HepG2 (cell line): ENCODE measurements at regions not wholly inside any gene's neighbourhood (a gene's known extent, or its start where the extent isn't known, plus 50 kb on each side); places are given as distances from the start of the nearest gene placed in this dataset.

Source experiments
- ATAC-seq: fragments of 200-7000 bp; cut with Tn5 transposase; 3 replicates; pipeline ENCODE4 v1.9.1; 2020; ENCODE audit warnings: mild to moderate bottlenecking, moderate library complexity
- BruUV-seq: library from RNA; stranded (reverse); fragments of 400-500 nt; replicated peaks from 2 replicates; lab custom pipeline; 2021; lab: Mats Ljungman, UMichigan
- CTCF ChIA-PET: fragments of 300-600 bp; formaldehyde crosslinking; extraction: SDS; loops from one replicate; lab custom pipeline; 2021; ENCODE audit warnings: low total read pairs, inconsistent platforms, low intra/inter-chr PET ratio; lab: Yijun Ruan, JAX
- POLR2A ChIA-PET: fragments of 350-600 bp; sonication (Branson Sonifier 250); formaldehyde crosslinking; loops from one replicate; lab custom pipeline; 2020; ENCODE audit warnings: antibody characterized with exemption, inconsistent platforms; lab: Yijun Ruan, JAX
- DNase-seq: peaks from one replicate; pipeline ENCODE4 v3.0.0-alpha.2; 2015; ENCODE audit warnings: low spot score
- FAIRE-seq: peaks from 3 replicates; lab custom pipeline; 2011; peaks lifted over from hg19 to GRCh38; lab: Jason Lieb, UNC
- H2AFZ ChIP-seq: one replicate; pipeline ENCODE4 v1.6.1; 2011; ENCODE audit warnings: low read length, inconsistent platforms
- H3K27ac ChIP-seq: fragments of 300-600 bp; 3 replicates; pipeline ENCODE4 v1.8.0; 2011; ENCODE audit warnings: mixed run types, mild to moderate bottlenecking, mixed read lengths, low read length, inconsistent platforms; ENCODE audit not compliant: insufficient read depth; ENCODE audit errors: extremely low read length
- H3K27me3 ChIP-seq, 2 experiments: fragments of 200-600 bp in 1 of 2; 2 replicates in 1 of 2; 3 replicates in 1 of 2; pipeline versions ENCODE4 v1.6.0 to v1.8.0; 2011; ENCODE audit warnings: low read length in 2 of 2, mild to moderate bottlenecking in 2 of 2, moderate library complexity in 2 of 2, inconsistent platforms in 1 of 2; ENCODE audit not compliant: insufficient read depth in 2 of 2, control insufficient read depth in 1 of 2
- H3K36me3 ChIP-seq, 2 experiments: fragments of 200-600 bp in 1 of 2; replicated peaks in 1 of 2; 2 replicates in 1 of 2; 3 replicates in 1 of 2; pipeline versions ENCODE4 v1.5.1 to v1.8.0; 2011; ENCODE audit warnings: low read length in 2 of 2, inconsistent platforms in 1 of 2; ENCODE audit not compliant: insufficient read depth in 2 of 2, control insufficient read depth in 1 of 2
- H3K4me1 ChIP-seq: 2 replicates; pipeline ENCODE4 v1.5.1; 2012; ENCODE audit warnings: low read length, inconsistent platforms; ENCODE audit not compliant: insufficient read depth
- H3K4me2 ChIP-seq: 2 replicates; pipeline ENCODE4 v1.6.0; 2011; ENCODE audit warnings: low read depth, low read length, inconsistent platforms
- H3K4me3 ChIP-seq, 3 experiments: fragments of 200-600 bp in 1 of 3; sonication (generic), shearing (Covaris generic) in 1 of 3; replicated peaks in 1 of 3; 2 replicates each; pipeline ENCODE4 v1.5.1; 2011 to 2016; ENCODE audit warnings: low read length in 3 of 3, inconsistent platforms in 2 of 3, low read depth in 2 of 3, mild to moderate bottlenecking in 2 of 3, control low read depth in 1 of 3, mixed read lengths in 1 of 3; ENCODE audit not compliant: insufficient read depth in 1 of 3
- H3K79me2 ChIP-seq: one replicate; pipeline ENCODE4 v1.6.1; 2011; ENCODE audit warnings: low read length, inconsistent platforms; ENCODE audit not compliant: insufficient read depth
- H3K9ac ChIP-seq: 2 replicates; pipeline ENCODE4 v1.6.0; 2011; ENCODE audit warnings: mild to moderate bottlenecking, low read depth, low read length, inconsistent platforms; ENCODE audit not compliant: insufficient read depth
- H3K9me3 ChIP-seq: 2 replicates; pipeline ENCODE4 v1.5.1; 2012; ENCODE audit warnings: mild to moderate bottlenecking, low read length
- H4K20me1 ChIP-seq: 2 replicates; pipeline ENCODE4 v1.6.0; 2011; ENCODE audit warnings: inconsistent platforms, mild to moderate bottlenecking, low read length, moderate library complexity; ENCODE audit not compliant: insufficient read depth
- ATF1 ChIP-seq: IDR thresholded peaks from 2 replicates; pipeline ENCODE4 v1.6.1; 2016; ENCODE audit warnings: mild to moderate bottlenecking, control low read depth
- GABPA ChIP-seq, 2 experiments: IDR thresholded peaks; 2 replicates each; pipeline ENCODE4 v1.6.1; 2011 to 2016; ENCODE audit warnings: low read depth in 2 of 2, low read length in 1 of 2, missing biosample characterization in 1 of 2, missing genetic modification characterization in 1 of 2
- SETDB1 ChIP-seq: sonication (generic); formaldehyde crosslinking; IDR thresholded peaks from 2 replicates; pipeline ENCODE4 v1.5.1; 2020; ENCODE audit warnings: missing genetic modification reagents, mild to moderate bottlenecking, borderline replicate concordance
- SIN3A ChIP-seq: IDR thresholded peaks from 2 replicates; pipeline ENCODE4 v1.6.1; 2011; ENCODE audit warnings: low read depth, mild to moderate bottlenecking, control low read depth, low read length, borderline replicate concordance
- SIN3B ChIP-seq: fragments of 150-350 bp; IDR thresholded peaks from 2 replicates; pipeline ENCODE4 v1.6.1; 2014; ENCODE audit warnings: low read length
- ZBTB7B ChIP-seq: sonication (generic); formaldehyde crosslinking; IDR thresholded peaks from 2 replicates; pipeline ENCODE4 v1.4.0; 2020; ENCODE audit warnings: missing genetic modification reagents
- ZBTB8A ChIP-seq: sonication (generic); formaldehyde crosslinking; IDR thresholded peaks from 2 replicates; pipeline ENCODE4 v1.4.0; 2020; ENCODE audit warnings: mild to moderate bottlenecking, low read depth, missing genetic modification reagents, borderline replicate concordance
- ZFP91 ChIP-seq: sonication (generic); formaldehyde crosslinking; IDR thresholded peaks from 2 replicates; pipeline ENCODE4 v1.9.0; 2022; ENCODE audit warnings: missing genetic modification reagents, mild to moderate bottlenecking, borderline replicate concordance
- ZNF20 ChIP-seq: sonication (generic); formaldehyde crosslinking; IDR thresholded peaks from 2 replicates; pipeline ENCODE4 v1.4.0; 2020; ENCODE audit warnings: mild to moderate bottlenecking, moderate library complexity, missing genetic modification reagents
- ZNF446 ChIP-seq: sonication (generic); formaldehyde crosslinking; IDR thresholded peaks from 2 replicates; pipeline ENCODE4 v1.5.0; 2020; ENCODE audit warnings: mild to moderate bottlenecking, missing genetic modification reagents
- ZSCAN9 ChIP-seq: IDR thresholded peaks from 2 replicates; pipeline ENCODE4 v1.6.1; 2016; ENCODE audit warnings: borderline replicate concordance
- WGBS: methylation state at CpG from one replicate; pipeline ENCODE4 v1.1.6; 2017; ENCODE audit warnings: low lambda C conversion rate; 5-methylcytosine and 5-hydroxymethylcytosine counted together
- in situ Hi-C: cut with HindIII; loops from 2 replicates; pipeline ENCODE4 v1.10.0; 2017; ENCODE audit warnings: low pct_unique_long_range_greater_than_20kb; ENCODE audit not compliant: extremely low pct_ligation_motif_present
- intact Hi-C: fragments of 100-400 bp; cut with micrococcal nuclease; formaldehyde crosslinking; loops from one replicate; pipeline ENCODE4 v1.10.0; 2022; ENCODE audit not compliant: unreplicated experiment

GRCh38 chr7:52085610-52086009 is 769.0 kb upstream of the COBL start:
- Histone ChIP-seq H3K79me2 (no peaks in the 10 kb centered on the region), H3K4me1 (no peaks in the 10 kb centered on the region), H3K36me3 (no peaks in the 10 kb centered on the region), H3K27ac (no peak overlapping the region), H3K9me3 (no peaks in the 10 kb centered on the region), H2AFZ (no peak overlapping the region), H4K20me1 (no peaks in the 10 kb centered on the region), H3K4me2 (no peak overlapping the region), H3K27me3 (no peaks in the 10 kb centered on the region), H3K4me3 (no peak overlapping the region), H3K9ac (no peak overlapping the region)
- TF ChIP-seq SIN3A (no peak), ZBTB7B (CRISPR knock-in tag) (no peak)
- intact Hi-C loops = no loop called here
- FAIRE-seq (no peak), ATAC-seq (no peak), DNase-seq (no peak)
- BruUV-seq = no TSS peak
- POLR2A ChIA-PET = no interaction called here
- in situ Hi-C loops = no loop called here
- 23% methylated on average over 2 of the region's 2 CpGs for WGBS
- CTCF ChIA-PET = no interaction called here

- DNase-seq = no peak
- Histone ChIP-seq H3K4me3 (no peak overlapping the region), H3K27ac (no peak overlapping the region), H3K27me3 (no peaks in the 10 kb centered on the region), H3K9ac (no peak overlapping the region), H3K79me2 (no peaks in the 10 kb centered on the region), H3K4me1 (no peaks in the 10 kb centered on the region), H3K36me3 (no peaks in the 10 kb centered on the region), H4K20me1 (no peaks in the 10 kb centered on the region), H2AFZ (no peak overlapping the region), H3K9me3 (no peaks in the 10 kb centered on the region), H3K4me2 (no peak overlapping the region)
- 3% methylated on average over 2 of the region's 2 CpGs for WGBS
- intact Hi-C loops = no loop called here
- BruUV-seq = no TSS peak
- FAIRE-seq = no peak
- in situ Hi-C loops = no loop called here
- TF ChIP-seq ZNF20 (CRISPR knock-in tag) = no peak
- TF ChIP-seq ZFP91 (CRISPR knock-in tag) = no peak
- TF ChIP-seq SIN3B = no peak
- TF ChIP-seq ZBTB8A (CRISPR knock-in tag) = no peak
- no peak for TF ChIP-seq ZSCAN9 (CRISPR knock-in tag)
- TF ChIP-seq ZNF446 (CRISPR knock-in tag) = no peak
- no peak for TF ChIP-seq SETDB1 (CRISPR knock-in tag)
- no peak for TF ChIP-seq ATF1 (CRISPR knock-in tag)
- no peak for TF ChIP-seq GABPA (IDR thresholded peaks at IDR 0.05; ENCODE audit: low read depth, low read length)
- no peak for TF ChIP-seq GABPA (CRISPR knock-in tag; IDR thresholded peaks at IDR 0.05; ENCODE audit: low read depth)
- ChIA-PET POLR2A (no interaction called here), CTCF (no interaction called here)
- ATAC-seq = no peak
Measured at GRCh38 chr7:52080493-52080892, 763.9 kb upstream of the COBL start.
